ENCODE measurements at regions not wholly inside any gene's neighbourhood (a gene's known extent, or its start where the extent isn't known, plus 50 kb on each side); places are given as distances from the start of the nearest gene placed in this dataset.

- POLR2A ChIA-PET = no interaction called here
- Mint-ChIP-seq H3K4me3 (no peak overlapping the region), H3K36me3 (ENCODE audit: low read depth) (no peaks in the 10 kb centered on the region), H3K4me1 (ENCODE audit: low read depth) (no peaks in the 10 kb centered on the region), H3K9me3 (ENCODE audit: insufficient read depth) (peaks cover 24% of the 10 kb centered on the region), H3K27ac (no peak overlapping the region), H3K27me3 (ENCODE audit: low read depth) (no peaks in the 10 kb centered on the region)
- DNase-seq (no peak), ATAC-seq (no peak)
- CTCF ChIA-PET = no interaction called here
Observed at GRCh38 chr13:81498969-81499368, 1158.0 kb upstream of the SPRY2 start.

- no peak overlapping the region for H3K4me3 Mint-ChIP-seq
- DNase-seq = no peak
- no peak for ATAC-seq
- ChIA-PET POLR2A (no interaction called here), CTCF (no interaction called here)
- no peaks in the 10 kb centered on the region for H3K4me1 Mint-ChIP-seq (ENCODE audit: low read depth)
- no peaks in the 10 kb centered on the region for H3K27me3 Mint-ChIP-seq (ENCODE audit: low read depth)
- H3K36me3 Mint-ChIP-seq (ENCODE audit: low read depth) = no peaks in the 10 kb centered on the region
- H3K9me3 Mint-ChIP-seq (ENCODE audit: insufficient read depth) = peaks cover 16% of the 10 kb centered on the region
- H3K27ac Mint-ChIP-seq = no peak overlapping the region
Observed at GRCh38 chr13:81493144-81493543, 1152.2 kb upstream of the SPRY2 start.

- Mint-ChIP-seq H3K9me3 (ENCODE audit: insufficient read depth) (peaks cover 16% of the 10 kb centered on the region), H3K36me3 (ENCODE audit: low read depth) (no peaks in the 10 kb centered on the region), H3K27me3 (ENCODE audit: low read depth) (no peaks in the 10 kb centered on the region), H3K4me1 (ENCODE audit: low read depth) (no peaks in the 10 kb centered on the region), H3K4me3 (no peak overlapping the region), H3K27ac (no peak overlapping the region)
- POLR2A ChIA-PET = no interaction called here
- no peak for DNase-seq
- CTCF ChIA-PET = no interaction called here
- no peak for ATAC-seq
Observed at GRCh38 chr13:81492449-81492848, 1151.5 kb upstream of the SPRY2 start.

DNA sequence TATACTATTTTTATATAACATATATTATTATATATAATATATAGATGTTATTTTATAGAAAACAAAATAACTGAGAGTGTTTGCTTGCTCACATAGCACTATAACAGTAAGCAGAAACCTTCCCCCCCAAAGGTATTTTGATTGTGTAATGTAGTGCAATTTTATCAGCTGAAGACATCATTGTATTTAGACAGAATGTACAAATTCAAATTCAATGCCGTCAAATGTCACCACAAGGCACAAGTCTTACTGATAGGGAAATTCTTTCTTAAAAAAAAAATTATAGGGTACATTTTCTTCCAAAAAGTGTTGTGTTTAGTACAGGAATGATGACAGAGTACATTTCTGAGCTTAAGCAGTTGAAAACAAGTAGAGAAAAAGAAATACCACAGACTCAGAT lies 1147.1 kb upstream of the SPRY2 start:
- no peaks in the 10 kb centered on the region for H3K4me1 Mint-ChIP-seq (ENCODE audit: low read depth)
- no peaks in the 10 kb centered on the region for H3K36me3 Mint-ChIP-seq (ENCODE audit: low read depth)
- H3K9me3 Mint-ChIP-seq (ENCODE audit: insufficient read depth) = peaks cover 11% of the 10 kb centered on the region
- no peak for ATAC-seq
- ChIA-PET CTCF (interaction anchor here (0.7 kb wide), 1 partner anchor 963 kb away, joined by 4 read pairs; no protein-coding TSS in a partner anchor), POLR2A (no interaction called here)
- DNase-seq = no peak
- H3K27me3 Mint-ChIP-seq (ENCODE audit: low read depth) = no peaks in the 10 kb centered on the region
- H3K27ac Mint-ChIP-seq = no peak overlapping the region
- H3K4me3 Mint-ChIP-seq = no peak overlapping the region

- Mint-ChIP-seq H3K27me3 (ENCODE audit: low read depth) (no peaks in the 10 kb centered on the region), H3K27ac (no peak overlapping the region), H3K36me3 (ENCODE audit: low read depth) (no peaks in the 10 kb centered on the region), H3K9me3 (ENCODE audit: insufficient read depth) (peaks cover 13% of the 10 kb centered on the region), H3K4me1 (ENCODE audit: low read depth) (no peaks in the 10 kb centered on the region), H3K4me3 (no peak overlapping the region)
- ChIA-PET POLR2A (no interaction called here), CTCF (no interaction called here)
- ATAC-seq (no peak), DNase-seq (no peak)
Observed at GRCh38 chr13:81487151-81487550, 1146.2 kb upstream of the SPRY2 start.

DNA sequence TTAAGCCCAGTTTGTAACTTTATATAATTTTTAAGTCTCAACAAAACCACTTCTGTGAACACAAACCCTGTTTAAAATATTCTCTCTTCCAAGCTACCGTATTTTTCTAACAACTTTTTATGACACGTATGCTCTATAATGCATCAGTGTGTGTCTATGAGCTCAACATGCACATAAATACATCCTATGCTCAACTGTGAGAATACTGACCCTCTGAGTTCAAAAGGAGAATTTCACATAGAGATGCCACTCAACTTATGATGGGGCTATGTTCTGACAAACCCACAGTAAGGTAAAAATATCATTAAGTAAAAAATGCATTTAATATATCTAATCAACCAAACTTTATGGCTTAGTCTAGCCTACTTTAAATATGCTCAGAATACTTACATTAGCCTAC lies 1139.7 kb upstream of the SPRY2 start:
- Mint-ChIP-seq H3K27me3 (ENCODE audit: low read depth) (no peaks in the 10 kb centered on the region), H3K27ac (no peak overlapping the region), H3K4me1 (ENCODE audit: low read depth) (no peaks in the 10 kb centered on the region), H3K9me3 (ENCODE audit: insufficient read depth) (peaks cover 8% of the 10 kb centered on the region), H3K4me3 (no peak overlapping the region), H3K36me3 (ENCODE audit: low read depth) (no peaks in the 10 kb centered on the region)
- POLR2A ChIA-PET = no interaction called here
- DNase-seq (no peak), ATAC-seq (no peak)
- CTCF ChIA-PET = no interaction called here

DNA sequence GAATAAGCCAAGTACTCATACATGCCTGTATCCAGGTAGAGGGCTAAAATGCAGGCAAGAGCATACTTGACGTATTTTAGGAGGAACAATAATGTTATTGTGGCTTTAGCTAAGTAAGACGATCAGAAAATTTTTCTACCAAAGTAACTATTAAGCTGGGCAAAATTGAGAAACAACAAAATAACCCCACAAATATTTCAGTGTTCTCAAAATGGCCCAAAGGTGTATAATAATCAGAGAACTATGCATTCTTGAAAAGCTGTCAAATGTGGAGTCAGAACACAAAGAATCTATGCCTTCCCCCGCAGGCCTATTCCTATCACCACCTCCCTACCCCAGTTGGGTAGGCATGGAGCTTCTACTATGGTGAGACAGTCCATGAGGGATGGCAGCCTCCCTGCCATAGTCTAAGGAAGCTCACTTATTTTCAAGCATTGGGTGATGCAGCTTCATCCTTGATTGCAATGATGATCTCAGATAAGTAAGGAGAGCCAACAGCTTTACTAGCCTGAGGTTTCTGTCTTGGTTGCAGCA lies 1132.5 kb upstream of the SPRY2 start:
- H3K4me3 Mint-ChIP-seq = no peak overlapping the region
- H3K27me3 Mint-ChIP-seq (ENCODE audit: low read depth) = no peaks in the 10 kb centered on the region
- H3K9me3 Mint-ChIP-seq (ENCODE audit: insufficient read depth) = peaks cover 7% of the 10 kb centered on the region
- no peaks in the 10 kb centered on the region for H3K36me3 Mint-ChIP-seq (ENCODE audit: low read depth)
- DNase-seq = no peak
- H3K4me1 Mint-ChIP-seq (ENCODE audit: low read depth) = no peaks in the 10 kb centered on the region
- H3K27ac Mint-ChIP-seq = no peak overlapping the region
- POLR2A ChIA-PET = no interaction called here
- no peak for ATAC-seq
- CTCF ChIA-PET = no interaction called here

- no peaks in the 10 kb centered on the region for H3K4me1 Mint-ChIP-seq (ENCODE audit: low read depth)
- H3K27ac Mint-ChIP-seq = no peak overlapping the region
- ChIA-PET POLR2A (no interaction called here), CTCF (no interaction called here)
- peaks cover 5% of the 10 kb centered on the region for H3K9me3 Mint-ChIP-seq (ENCODE audit: insufficient read depth)
- DNase-seq (no peak), ATAC-seq (no peak)
- no peaks in the 10 kb centered on the region for H3K27me3 Mint-ChIP-seq (ENCODE audit: low read depth)
- H3K4me3 Mint-ChIP-seq = no peak overlapping the region
- no peaks in the 10 kb centered on the region for H3K36me3 Mint-ChIP-seq (ENCODE audit: low read depth)
Observed at GRCh38 chr13:81458170-81458569, 1117.2 kb upstream of the SPRY2 start.

DNA sequence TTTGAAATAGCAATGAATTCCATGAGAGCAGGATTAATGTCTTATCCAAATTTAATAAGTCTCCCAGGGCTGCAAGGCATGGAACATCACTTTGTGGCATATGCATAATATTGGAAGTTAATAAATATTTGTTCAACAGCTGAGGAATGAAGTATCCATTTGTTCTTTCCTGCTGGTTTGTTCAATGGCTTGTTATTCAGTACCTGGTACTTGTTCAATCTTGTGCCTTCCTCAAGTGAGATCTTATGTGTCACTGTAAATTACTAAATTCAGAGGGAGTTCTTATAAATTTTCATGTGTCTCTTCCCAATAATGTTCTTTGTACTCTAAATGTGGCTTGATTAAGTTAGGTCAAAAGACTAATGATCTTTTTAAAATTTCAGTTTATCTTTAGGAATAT lies 1105.5 kb upstream of the SPRY2 start:
- ChIA-PET CTCF (no interaction called here), POLR2A (no interaction called here)
- H3K27me3 Mint-ChIP-seq (ENCODE audit: low read depth) = no peaks in the 10 kb centered on the region
- no peak overlapping the region for H3K4me3 Mint-ChIP-seq
- no peaks in the 10 kb centered on the region for H3K4me1 Mint-ChIP-seq (ENCODE audit: low read depth)
- no peak for ATAC-seq
- DNase-seq = no peak
- H3K9me3 Mint-ChIP-seq (ENCODE audit: insufficient read depth) = peaks cover 28% of the 10 kb centered on the region
- H3K36me3 Mint-ChIP-seq (ENCODE audit: low read depth) = no peaks in the 10 kb centered on the region
- no peak overlapping the region for H3K27ac Mint-ChIP-seq

DNA sequence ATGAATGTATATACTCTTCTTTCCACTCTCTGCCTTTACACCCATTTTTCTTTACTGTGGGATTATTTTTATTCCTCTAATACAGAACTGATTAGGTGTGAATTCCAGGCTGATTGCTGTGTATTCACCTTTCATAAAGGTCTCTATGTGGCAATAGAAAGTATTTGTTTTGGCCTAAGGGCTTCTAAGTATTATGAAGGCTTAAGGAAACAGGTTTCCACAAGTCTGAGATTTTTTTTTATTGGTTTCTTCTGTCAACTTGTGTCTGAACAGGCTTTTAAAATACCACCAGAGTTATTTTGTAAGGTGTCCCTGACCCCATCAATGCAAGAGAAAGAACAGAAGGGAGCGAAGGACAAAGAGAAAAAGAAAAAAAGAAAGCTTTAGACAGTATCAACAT lies 1102.0 kb upstream of the SPRY2 start:
- Mint-ChIP-seq H3K4me3 (no peak overlapping the region), H3K4me1 (ENCODE audit: low read depth) (no peaks in the 10 kb centered on the region), H3K27me3 (ENCODE audit: low read depth) (no peaks in the 10 kb centered on the region)

GRCh38 chr13:81425286-81425685 lies 1084.4 kb upstream of the SPRY2 start:
- ChIA-PET POLR2A (no interaction called here), CTCF (no interaction called here)
- H3K4me1 Mint-ChIP-seq (ENCODE audit: low read depth) = no peaks in the 10 kb centered on the region
- H3K36me3 Mint-ChIP-seq (ENCODE audit: low read depth) = no peaks in the 10 kb centered on the region
- H3K9me3 Mint-ChIP-seq (ENCODE audit: insufficient read depth) = peaks cover 19% of the 10 kb centered on the region
- no peak for DNase-seq
- no peak overlapping the region for H3K27ac Mint-ChIP-seq
- no peak overlapping the region for H3K4me3 Mint-ChIP-seq
- H3K27me3 Mint-ChIP-seq (ENCODE audit: low read depth) = no peaks in the 10 kb centered on the region
- ATAC-seq = no peak

More for the DNA sequence above, 1102.0 kb upstream of the SPRY2 start:
- POLR2A ChIA-PET = no interaction called here
- ATAC-seq (no peak), DNase-seq (no peak)
- H3K9me3 Mint-ChIP-seq (ENCODE audit: insufficient read depth) = peaks cover 18% of the 10 kb centered on the region
- CTCF ChIA-PET = no interaction called here
- H3K36me3 Mint-ChIP-seq (ENCODE audit: low read depth) = no peaks in the 10 kb centered on the region
- no peak overlapping the region for H3K27ac Mint-ChIP-seq

DNA sequence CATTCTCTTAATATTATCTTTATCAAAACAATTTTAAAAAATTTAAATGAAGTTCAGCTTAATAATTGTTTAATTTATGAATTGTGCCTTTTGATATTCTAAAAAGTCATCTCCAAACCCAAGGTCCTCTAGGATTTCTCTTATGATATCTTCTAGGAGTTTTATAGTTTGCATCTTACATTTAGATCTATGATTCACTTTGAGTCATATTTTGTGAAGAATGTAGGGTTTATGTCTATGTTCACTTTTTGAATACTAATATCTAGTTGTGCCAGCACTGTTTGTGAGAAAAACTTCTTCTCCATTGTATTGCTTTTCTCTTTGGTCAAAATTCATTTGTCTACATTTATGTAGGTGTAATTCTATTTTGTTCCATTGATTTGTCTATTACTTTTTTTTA lies 1068.4 kb upstream of the SPRY2 start:
- DNase-seq = no peak
- no peaks in the 10 kb centered on the region for H3K27me3 Mint-ChIP-seq (ENCODE audit: low read depth)
- no peak overlapping the region for H3K4me3 Mint-ChIP-seq
- no peaks in the 10 kb centered on the region for H3K4me1 Mint-ChIP-seq (ENCODE audit: low read depth)
- H3K36me3 Mint-ChIP-seq (ENCODE audit: low read depth) = no peaks in the 10 kb centered on the region
- peaks cover 17% of the 10 kb centered on the region for H3K9me3 Mint-ChIP-seq (ENCODE audit: insufficient read depth)
- CTCF ChIA-PET = no interaction called here
- H3K27ac Mint-ChIP-seq = no peak overlapping the region
- no peak for ATAC-seq
- POLR2A ChIA-PET = no interaction called here

DNA sequence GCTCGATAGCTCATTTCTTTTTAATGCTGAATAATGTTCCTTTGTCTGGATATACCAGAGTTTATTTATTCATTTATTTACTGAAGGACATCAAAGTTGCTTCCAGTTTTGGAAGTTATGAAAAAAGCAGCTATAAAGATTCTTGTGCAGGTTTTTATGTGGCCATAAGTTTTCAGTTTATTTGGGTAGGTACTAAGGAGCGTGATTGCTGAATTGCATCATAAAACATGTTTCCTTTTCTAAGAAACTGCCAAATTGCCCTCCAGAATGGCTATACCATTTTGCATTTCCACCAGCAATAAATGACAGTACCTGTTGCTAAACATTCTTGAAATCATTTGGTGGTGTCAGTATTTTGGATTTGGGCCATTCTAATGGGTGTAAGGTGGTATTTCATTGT lies 1067.7 kb upstream of the SPRY2 start:
- Mint-ChIP-seq H3K36me3 (ENCODE audit: low read depth) (no peaks in the 10 kb centered on the region), H3K4me1 (ENCODE audit: low read depth) (no peaks in the 10 kb centered on the region), H3K27ac (no peak overlapping the region), H3K4me3 (no peak overlapping the region), H3K27me3 (ENCODE audit: low read depth) (no peaks in the 10 kb centered on the region), H3K9me3 (ENCODE audit: insufficient read depth) (peaks cover 21% of the 10 kb centered on the region)
- ChIA-PET POLR2A (no interaction called here), CTCF (no interaction called here)
- ATAC-seq (no peak), DNase-seq (no peak)
